ENCODE measurements at regions not wholly inside any gene's neighbourhood (a gene's known extent, or its start where the extent isn't known, plus 50 kb on each side); places are given as distances from the start of the nearest gene placed in this dataset.

DNA sequence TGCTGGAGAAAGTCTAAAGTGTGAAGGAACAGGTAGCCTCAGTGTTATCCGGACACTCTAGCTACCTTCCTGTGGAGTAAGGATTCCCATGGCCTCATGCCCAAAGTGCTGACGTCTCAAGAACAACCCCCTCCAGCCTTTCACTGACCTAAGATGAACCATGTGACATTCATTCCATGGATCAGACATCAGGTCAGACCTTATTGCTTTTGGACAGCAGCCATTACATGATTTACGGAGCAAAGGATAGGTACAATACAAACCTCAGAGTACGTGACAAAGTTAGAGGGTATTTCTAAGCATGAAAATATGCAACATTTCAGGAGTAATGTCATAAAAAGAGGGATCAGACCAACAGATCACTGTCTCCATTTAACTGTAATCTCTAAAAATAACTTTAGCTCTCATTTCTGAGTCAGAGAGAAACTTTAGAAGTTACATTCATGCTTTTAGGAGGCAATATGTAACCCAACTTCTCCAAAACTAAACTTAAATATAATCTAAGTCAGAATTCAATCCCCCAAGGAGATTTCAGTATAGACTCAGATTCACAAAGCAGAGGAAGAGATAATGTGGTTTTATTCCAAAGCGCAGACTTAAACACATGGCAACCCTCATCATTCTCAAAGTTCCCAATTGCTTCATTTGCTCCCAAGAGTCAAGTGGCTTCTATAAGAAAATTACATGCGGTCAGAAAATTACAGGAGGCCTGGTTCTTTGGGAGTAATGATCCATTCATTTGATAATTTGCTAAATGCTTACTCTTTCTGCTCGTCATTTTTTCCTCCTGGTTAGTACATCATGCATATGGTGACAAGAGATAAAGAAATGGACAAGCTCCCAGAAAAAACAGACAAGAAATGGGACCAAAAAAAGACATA is 280.4 kb downstream of the SETD4 start:
- H3K27ac ChIP-seq (ENCODE audit: low read depth in 1 of 2, low read length in 1 of 2) = no peak overlapping the region

DNA sequence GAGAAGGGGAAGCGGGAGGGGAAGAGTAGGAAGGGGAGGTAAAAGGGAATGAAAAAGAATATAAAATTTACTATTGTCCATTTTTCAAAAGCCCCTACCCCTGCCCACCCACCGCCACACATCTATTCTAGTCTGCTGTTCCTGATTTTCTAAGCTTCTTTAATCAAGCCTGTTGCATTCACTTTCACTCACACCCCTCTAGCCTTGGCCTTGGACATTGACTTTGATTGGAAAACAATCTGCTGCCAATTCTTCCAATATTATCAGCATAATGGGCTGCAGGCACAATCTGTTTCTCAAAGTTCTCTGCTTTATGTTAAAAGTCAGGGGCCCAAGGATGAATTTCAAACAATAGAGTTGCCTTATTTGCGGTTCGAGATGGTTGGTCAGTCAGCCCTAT is 281.2 kb downstream of the SETD4 start:
- 92 to 95% methylated on average over 4 of the region's 4 CpGs for WGBS, 2 donors
- Histone ChIP-seq H3K9me3 (ENCODE audit: control insufficient read depth in 4 of 4, insufficient read depth in 3 of 4, low read length in 3 of 4) (peaks cover 0 to 2% (median 0%) of the 10 kb centered on the region in 4 donors), H3K27ac (ENCODE audit: low read depth in 1 of 2, low read length in 1 of 2) (no peak overlapping the region), H3K4me3 (no peak overlapping the region), H3K4me1 (ENCODE audit: control insufficient read depth in 5 of 5, insufficient read depth in 5 of 5, low read length in 5 of 5) (no peaks in the 10 kb centered on the region), H3K27me3 (ENCODE audit: control insufficient read depth in 3 of 3, insufficient read depth in 3 of 3, low read length in 2 of 3) (peaks cover 0 to 3% (median 0%) of the 10 kb centered on the region in 3 donors), H3K36me3 (ENCODE audit: control insufficient read depth in 4 of 4, insufficient read depth in 4 of 4, low read length in 4 of 4) (no peaks in the 10 kb centered on the region), H3K9ac (ENCODE audit: insufficient read depth in 1 of 2, low read length in 2 of 2) (no peak overlapping the region)
- DNase-seq (no peak), ATAC-seq (ENCODE audit: insufficient read depth, low FRiP score) (no peak)
- TF ChIP-seq CTCF (IDR thresholded peaks at IDR 0.05; ENCODE audit: control extremely low read depth, extremely low read depth) = no peak

More for the DNA sequence above, 280.4 kb downstream of the SETD4 start:
- no peak for TF ChIP-seq CTCF (IDR thresholded peaks at IDR 0.05; ENCODE audit: control extremely low read depth, extremely low read depth)
- Histone ChIP-seq H3K4me1 (ENCODE audit: control insufficient read depth in 5 of 5, insufficient read depth in 5 of 5, low read length in 5 of 5) (no peaks in the 10 kb centered on the region), H3K9me3 (ENCODE audit: control insufficient read depth in 4 of 4, insufficient read depth in 3 of 4, low read length in 3 of 4) (peaks cover 0 to 2% (median 0%) of the 10 kb centered on the region in 4 donors), H3K36me3 (ENCODE audit: control insufficient read depth in 4 of 4, insufficient read depth in 4 of 4, low read length in 4 of 4) (no peaks in the 10 kb centered on the region), H3K4me3 (no peak overlapping the region), H3K27me3 (ENCODE audit: control insufficient read depth in 3 of 3, insufficient read depth in 3 of 3, low read length in 2 of 3) (peaks cover 0 to 3% (median 0%) of the 10 kb centered on the region in 3 donors), H3K9ac (ENCODE audit: insufficient read depth in 1 of 2, low read length in 2 of 2) (no peak overlapping the region)
- no peak for ATAC-seq (ENCODE audit: insufficient read depth, low FRiP score)
- no peak for DNase-seq
- 77 to 89% methylated on average over 7 of the region's 7 CpGs for WGBS, 2 donors

GRCh38 chr21:35777081-35777480 is 283.2 kb downstream of the SETD4 start:
- WGBS, 2 donors = 91 to 94% methylated on average over 2 of the region's 2 CpGs
- peaks cover 0 to 2% (median 0%) of the 10 kb centered on the region in 4 donors for H3K9me3 ChIP-seq (ENCODE audit: control insufficient read depth in 4 of 4, insufficient read depth in 3 of 4, low read length in 3 of 4)
- no peak for TF ChIP-seq CTCF (IDR thresholded peaks at IDR 0.05; ENCODE audit: control extremely low read depth, extremely low read depth)
- DNase-seq (no peak), ATAC-seq (ENCODE audit: insufficient read depth, low FRiP score) (no peak)
- peaks cover 0 to 3% (median 0%) of the 10 kb centered on the region in 3 donors for H3K27me3 ChIP-seq (ENCODE audit: control insufficient read depth in 3 of 3, insufficient read depth in 3 of 3, low read length in 2 of 3)
- H3K4me1 ChIP-seq (ENCODE audit: control insufficient read depth in 5 of 5, insufficient read depth in 5 of 5, low read length in 5 of 5) = no peaks in the 10 kb centered on the region
- no peaks in the 10 kb centered on the region for H3K36me3 ChIP-seq (ENCODE audit: control insufficient read depth in 4 of 4, insufficient read depth in 4 of 4, low read length in 4 of 4)
- H3K4me3 ChIP-seq = no peak overlapping the region
- no peak overlapping the region for H3K27ac ChIP-seq (ENCODE audit: low read depth in 1 of 2, low read length in 1 of 2)
- H3K9ac ChIP-seq (ENCODE audit: insufficient read depth in 1 of 2, low read length in 2 of 2) = no peak overlapping the region
